GM10248 (cell line): ENCODE measurements at regions not wholly inside any gene's neighbourhood (a gene's known extent, or its start where the extent isn't known, plus 50 kb on each side); places are given as distances from the start of the nearest gene placed in this dataset.

ENCODE experiments used
- CTCF ChIA-PET: fragments of 300-600 bp; sonication (Branson Sonifier 250); formaldehyde crosslinking; extraction: SDS; loops from one replicate; lab custom pipeline; 2021; ENCODE audit warnings: antibody characterized with exemption; lab: Yijun Ruan, JAX
- POLR2A ChIA-PET: fragments of 350-650 bp; sonication (Branson Sonifier 250); formaldehyde crosslinking; extraction: SDS; loops from one replicate; lab custom pipeline; 2020; ENCODE audit warnings: antibody characterized with exemption; lab: Yijun Ruan, JAX
- DNase-seq: peaks from one replicate; pipeline ENCODE4 v3.0.0; 2012; ENCODE audit errors: extremely low spot score
- TF ChIP-seq, protein P1 (sequence below): IDR thresholded peaks from 2 replicates; pipeline ENCODE4 v1.5.1; 2012; ENCODE audit warnings: mild to moderate bottlenecking, low read depth; ENCODE audit errors: extremely low read depth, missing control alignments, control extremely low read depth

- no peak for DNase-seq
- TF ChIP-seq, protein P1, sequence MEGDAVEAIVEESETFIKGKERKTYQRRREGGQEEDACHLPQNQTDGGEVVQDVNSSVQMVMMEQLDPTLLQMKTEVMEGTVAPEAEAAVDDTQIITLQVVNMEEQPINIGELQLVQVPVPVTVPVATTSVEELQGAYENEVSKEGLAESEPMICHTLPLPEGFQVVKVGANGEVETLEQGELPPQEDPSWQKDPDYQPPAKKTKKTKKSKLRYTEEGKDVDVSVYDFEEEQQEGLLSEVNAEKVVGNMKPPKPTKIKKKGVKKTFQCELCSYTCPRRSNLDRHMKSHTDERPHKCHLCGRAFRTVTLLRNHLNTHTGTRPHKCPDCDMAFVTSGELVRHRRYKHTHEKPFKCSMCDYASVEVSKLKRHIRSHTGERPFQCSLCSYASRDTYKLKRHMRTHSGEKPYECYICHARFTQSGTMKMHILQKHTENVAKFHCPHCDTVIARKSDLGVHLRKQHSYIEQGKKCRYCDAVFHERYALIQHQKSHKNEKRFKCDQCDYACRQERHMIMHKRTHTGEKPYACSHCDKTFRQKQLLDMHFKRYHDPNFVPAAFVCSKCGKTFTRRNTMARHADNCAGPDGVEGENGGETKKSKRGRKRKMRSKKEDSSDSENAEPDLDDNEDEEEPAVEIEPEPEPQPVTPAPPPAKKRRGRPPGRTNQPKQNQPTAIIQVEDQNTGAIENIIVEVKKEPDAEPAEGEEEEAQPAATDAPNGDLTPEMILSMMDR, result no peak
- ChIA-PET CTCF (no interaction called here), POLR2A (no interaction called here)
Measured at GRCh38 chr6:23417133-23417532, 708.9 kb upstream of the NRSN1 start.

GRCh38 chr6:23418095-23418494 lies 707.9 kb upstream of the NRSN1 start:
- CTCF ChIA-PET, result no interaction called here
- DNase-seq, result no peak
- TF ChIP-seq, protein P1, result no peak
- POLR2A ChIA-PET, result no interaction called here

GRCh38 chr6:23419046-23419445 lies 707.0 kb upstream of the NRSN1 start:
- ChIA-PET CTCF (no interaction called here), POLR2A (no interaction called here)
- DNase-seq, result no peak
- TF ChIP-seq, protein P1, result no peak

DNA sequence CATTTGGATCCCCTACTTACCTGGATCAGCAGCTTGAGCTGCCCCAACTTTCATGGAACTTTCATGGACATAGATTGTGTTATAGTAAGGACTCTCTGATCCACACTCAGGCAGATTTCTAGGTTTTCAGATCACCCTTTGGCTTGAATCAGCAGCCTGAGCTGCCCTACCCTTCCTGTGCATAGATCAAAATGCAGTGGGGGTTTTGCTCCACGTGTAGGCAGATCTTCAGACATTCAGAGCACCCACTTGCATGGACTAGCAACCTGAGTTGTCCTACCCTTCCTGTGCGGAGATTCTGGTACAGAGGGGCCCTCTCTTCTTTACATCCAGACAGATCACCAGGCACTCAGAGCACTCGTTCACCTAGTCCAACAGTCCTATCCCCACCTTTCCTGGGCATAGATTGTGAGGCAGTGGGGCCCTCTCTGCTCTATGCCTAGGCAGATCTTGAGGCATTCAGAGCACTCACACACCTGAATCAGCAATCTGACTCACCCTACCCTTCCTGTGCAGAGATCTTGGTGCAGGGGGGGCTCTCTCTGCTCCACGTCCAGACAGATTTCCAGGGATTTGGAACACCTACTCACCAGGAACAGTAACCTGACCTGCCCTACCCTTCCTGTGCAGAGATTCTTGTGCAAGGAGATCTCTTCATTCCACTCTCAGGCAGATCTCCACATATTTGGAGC lies 705.2 kb upstream of the NRSN1 start:
- CTCF ChIA-PET, result no interaction called here
- DNase-seq, result no peak
- TF ChIP-seq, protein P1, result no peak
- POLR2A ChIA-PET, result no interaction called here

DNA sequence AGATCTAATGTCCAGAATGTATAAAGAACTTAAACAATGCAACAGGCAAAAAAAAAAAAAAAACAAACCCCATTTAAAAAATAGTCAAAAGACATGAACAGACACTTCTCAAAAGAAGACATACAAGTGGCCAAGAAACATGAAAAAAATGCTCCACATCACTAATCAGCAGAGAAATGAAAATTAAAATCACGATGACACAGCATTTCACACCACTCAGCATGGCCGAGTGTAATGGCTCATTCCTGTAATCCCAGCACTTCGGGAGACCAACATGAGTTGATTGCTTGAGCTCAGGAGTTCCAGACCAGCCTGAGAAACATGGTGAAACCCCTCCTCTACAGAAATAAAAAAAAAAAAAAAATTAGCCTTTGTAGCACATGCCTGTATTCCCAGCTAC lies 701.4 kb upstream of the NRSN1 start:
- TF ChIP-seq, protein P1, result no peak
- ChIA-PET POLR2A (no interaction called here), CTCF (interaction anchor here (1.5 kb wide), 1 partner anchor 9 kb away, joined by 3 read pairs; no protein-coding TSS in a partner anchor)
- DNase-seq, result no peak

GRCh38 chr6:23435126-23435525 lies 690.9 kb upstream of the NRSN1 start:
- TF ChIP-seq, protein P1, result no peak
- CTCF ChIA-PET, result interaction anchor here (1.7 kb wide), 1 partner anchor 29 kb away, joined by 3 read pairs; no protein-coding TSS in a partner anchor
- no peak for DNase-seq
- POLR2A ChIA-PET, result no interaction called here
